VCaP (cell line): ENCODE measurements at regions not wholly inside any gene's neighbourhood (a gene's known extent, or its start where the extent isn't known, plus 50 kb on each side); places are given as distances from the start of the nearest gene placed in this dataset.

ENCODE experiments used
- H3K27ac ChIP-seq: fragments of 450-650 bp; 2 replicates; pipeline ENCODE4 v1.5.1; 2017
- CTCF ChIP-seq: fragments of 450-650 bp; conservative IDR thresholded peaks from 2 replicates; pipeline ENCODE4 v1.5.1; 2017; ENCODE audit warnings: mild to moderate bottlenecking, moderate library complexity

- no peak for TF ChIP-seq CTCF
- H3K27ac ChIP-seq, result no peak overlapping the region
Observed at GRCh38 chr9:115978659-115979096, 174.9 kb upstream of the PAPPA start.

GRCh38 chr9:115980054-115980453, 173.5 kb upstream of the PAPPA start:
- no peak for TF ChIP-seq CTCF
- H3K27ac ChIP-seq, result no peak overlapping the region

GRCh38 chr9:115980502-115980901, 173.1 kb upstream of the PAPPA start:
- TF ChIP-seq CTCF, result no peak

GRCh38 chr9:115980976-115981375, 172.6 kb upstream of the PAPPA start:
- H3K27ac ChIP-seq, result no peak overlapping the region
- no peak for TF ChIP-seq CTCF

More at GRCh38 chr9:115980502-115980901, 173.1 kb upstream of the PAPPA start:
- H3K27ac ChIP-seq, result no peak overlapping the region

GRCh38 chr9:115983366-115983765, 170.2 kb upstream of the PAPPA start:
- no peak for TF ChIP-seq CTCF
- H3K27ac ChIP-seq, result no peak overlapping the region

GRCh38 chr9:115985657-115986056, 167.9 kb upstream of the PAPPA start:
- no peak overlapping the region for H3K27ac ChIP-seq
- no peak for TF ChIP-seq CTCF

- no peak for TF ChIP-seq CTCF
- H3K27ac ChIP-seq, result no peak overlapping the region
Observed at GRCh38 chr9:115986508-115986907, 167.1 kb upstream of the PAPPA start.

GRCh38 chr9:115988701-115989100, 164.9 kb upstream of the PAPPA start:
- no peak for TF ChIP-seq CTCF
- no peak overlapping the region for H3K27ac ChIP-seq
